ENCODE measurements at regions not wholly inside any gene's neighbourhood (a gene's known extent, or its start where the extent isn't known, plus 50 kb on each side); places are given as distances from the start of the nearest gene placed in this dataset.

DNA sequence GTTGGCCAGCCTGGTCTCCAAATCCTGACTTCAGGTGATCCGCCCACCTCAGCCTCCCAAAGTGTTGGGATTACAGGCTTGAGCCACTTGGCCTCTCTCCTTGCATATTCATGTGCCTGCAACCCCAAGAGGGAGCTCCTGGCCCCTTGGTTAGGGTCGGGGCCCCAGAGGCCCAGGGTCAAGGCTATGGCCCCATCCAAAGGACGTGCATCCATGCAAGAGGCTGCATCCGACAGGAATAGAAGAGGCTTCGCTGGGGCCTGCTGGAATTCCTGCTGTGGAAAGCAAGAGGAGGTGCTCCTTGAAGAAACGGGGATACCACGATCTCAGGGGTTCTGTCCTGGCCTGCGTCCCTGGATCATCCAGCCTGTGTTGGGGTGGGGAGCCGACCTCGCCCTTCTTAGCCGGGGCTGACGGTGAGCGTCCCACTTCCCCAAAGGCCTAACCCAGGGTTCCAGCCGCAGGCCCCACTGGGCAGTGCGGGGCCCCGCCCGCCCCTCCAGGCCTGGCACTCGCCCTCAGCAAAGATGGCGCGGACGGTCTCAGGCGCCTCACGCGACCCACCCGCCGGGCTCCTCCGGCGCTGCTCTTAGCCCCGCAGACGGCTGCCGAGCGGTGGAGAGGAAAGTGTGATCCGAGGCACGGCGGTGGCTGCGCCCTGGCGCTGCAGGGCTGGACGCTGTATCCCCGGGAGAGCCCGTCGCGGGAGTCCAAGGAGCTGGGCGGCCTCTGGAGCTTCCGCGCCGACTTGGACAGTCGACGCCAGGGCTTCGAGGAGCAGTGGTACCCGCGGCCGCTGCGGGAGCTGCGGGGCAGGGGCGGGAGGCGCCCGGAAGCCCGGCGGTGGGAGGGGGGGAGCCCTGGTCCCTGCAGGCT lies 54.7 kb downstream of the ZNF727 start:
- FAIRE-seq (no peak), DNase-seq (no peak)
- 47 to 64% (median 51%) methylated on average over 44 to 59 of the region's 59 CpGs for WGBS, 3 donors
- Histone ChIP-seq H3K27ac (ENCODE audit: low read depth in 1 of 3, low read length in 2 of 3) (no peak overlapping the region), H3K9me3 (ENCODE audit: control insufficient read depth in 2 of 2, insufficient read depth in 1 of 2, low read depth in 1 of 2, low read length in 1 of 2) (peaks cover 3 to 58% of the 10 kb centered on the region in 2 donors), H3K4me1 (ENCODE audit: control insufficient read depth in 3 of 3, insufficient read depth in 2 of 3, low read depth in 1 of 3, low read length in 2 of 3) (no peaks in the 10 kb centered on the region), H3K27me3 (ENCODE audit: control insufficient read depth in 3 of 3, insufficient read depth in 3 of 3, low read length in 3 of 3) (no peaks in the 10 kb centered on the region), H3K36me3 (ENCODE audit: control insufficient read depth in 3 of 3, insufficient read depth in 2 of 3, low read depth in 1 of 3, low read length in 3 of 3) (no peaks in the 10 kb centered on the region), H3K4me3 (ENCODE audit: low read depth in 1 of 3, low read length in 3 of 3) (no peak overlapping the region)

DNA sequence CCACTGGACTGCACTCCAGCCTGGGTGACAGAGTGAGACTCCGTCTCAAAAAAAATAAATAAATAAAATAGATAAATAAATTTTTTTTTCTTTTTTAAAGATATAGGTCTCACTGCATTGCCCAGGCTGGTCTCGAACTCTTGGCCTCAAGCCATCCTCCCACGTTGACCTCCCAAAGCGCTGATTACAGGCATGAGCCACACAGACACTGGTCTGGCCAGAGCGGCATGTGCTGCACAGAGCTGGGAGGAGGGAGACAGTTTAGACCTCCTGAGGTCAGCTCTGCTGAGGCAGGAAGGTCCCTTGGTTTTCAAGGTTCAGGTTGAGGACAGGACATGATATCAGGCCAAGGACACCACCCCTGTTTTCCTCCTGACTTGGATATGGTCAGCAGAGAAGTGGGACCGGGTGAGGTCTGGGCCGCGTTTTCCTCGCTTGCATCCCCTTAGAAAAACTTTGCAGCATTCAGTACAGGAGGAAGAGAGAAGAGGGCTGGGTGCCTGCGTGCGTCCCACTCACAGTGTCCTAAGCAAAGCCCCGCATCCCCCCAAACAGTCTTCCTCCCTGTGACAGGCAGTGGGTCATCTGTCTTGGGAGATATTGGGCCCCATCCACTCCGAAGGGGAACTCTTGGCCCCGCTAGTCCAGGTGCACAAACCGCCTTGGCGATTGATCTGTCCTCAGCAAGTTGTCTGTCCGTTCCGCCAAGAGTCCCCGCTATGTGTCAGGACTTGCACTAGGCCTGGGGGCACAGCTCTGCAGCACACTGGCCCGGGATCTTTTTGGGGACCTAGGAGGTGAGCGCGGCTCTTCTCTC lies 56.1 kb downstream of the ZNF727 start:
- H3K36me3 ChIP-seq (ENCODE audit: control insufficient read depth in 3 of 3, insufficient read depth in 2 of 3, low read depth in 1 of 3, low read length in 3 of 3) = no peaks in the 10 kb centered on the region
- H3K9me3 ChIP-seq (ENCODE audit: control insufficient read depth in 2 of 2, insufficient read depth in 1 of 2, low read depth in 1 of 2, low read length in 1 of 2) = peaks cover 3 to 54% of the 10 kb centered on the region in 2 donors
- H3K4me1 ChIP-seq (ENCODE audit: control insufficient read depth in 3 of 3, insufficient read depth in 2 of 3, low read depth in 1 of 3, low read length in 2 of 3) = no peaks in the 10 kb centered on the region
- FAIRE-seq (no peak), DNase-seq (no peak)
- H3K27ac ChIP-seq (ENCODE audit: low read depth in 1 of 3, low read length in 2 of 3) = no peak overlapping the region
- no peak overlapping the region for H3K4me3 ChIP-seq (ENCODE audit: low read depth in 1 of 3, low read length in 3 of 3)
- WGBS, 3 donors = 90 to 94% (median 92%) methylated on average over 22 of the region's 22 CpGs
- H3K27me3 ChIP-seq (ENCODE audit: control insufficient read depth in 3 of 3, insufficient read depth in 3 of 3, low read length in 3 of 3) = no peaks in the 10 kb centered on the region

DNA sequence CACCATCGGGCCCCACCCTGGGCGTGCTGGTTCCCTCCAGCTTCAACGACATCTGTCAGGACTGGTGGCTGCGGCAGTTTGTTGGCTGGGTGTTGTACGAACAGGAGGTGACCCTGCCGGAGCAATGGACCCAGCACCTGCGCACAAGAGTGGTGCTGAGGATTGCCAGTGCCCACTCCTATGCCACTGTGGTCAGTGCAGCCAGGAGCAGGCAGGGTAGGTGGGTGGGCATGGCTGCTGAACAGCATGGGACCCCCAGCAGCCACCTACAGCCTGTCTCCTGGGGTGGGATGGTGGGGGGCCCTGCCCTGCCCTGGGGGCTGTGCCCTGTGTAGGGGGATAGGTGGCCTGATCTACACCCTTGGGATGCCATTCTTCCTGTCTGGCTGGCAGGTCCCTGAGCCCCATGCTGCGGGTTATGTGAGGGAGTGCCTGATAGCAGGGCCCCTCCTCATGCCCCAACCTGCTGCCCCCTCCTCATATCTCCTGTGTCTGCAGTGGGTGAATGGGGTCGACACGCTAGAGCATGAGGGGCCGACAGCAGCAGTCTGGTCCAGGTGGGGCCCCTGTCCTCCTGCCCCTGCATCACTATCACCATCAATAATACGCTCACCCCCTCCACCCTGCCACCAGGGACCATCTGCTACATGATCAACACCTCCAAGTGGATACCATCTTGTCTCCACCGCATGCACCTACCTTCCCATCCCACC lies 56.9 kb downstream of the ZNF727 start:
- Histone ChIP-seq H3K9me3 (ENCODE audit: control insufficient read depth in 2 of 2, insufficient read depth in 1 of 2, low read depth in 1 of 2, low read length in 1 of 2) (peaks cover 3 to 48% of the 10 kb centered on the region in 2 donors), H3K36me3 (ENCODE audit: control insufficient read depth in 3 of 3, insufficient read depth in 2 of 3, low read depth in 1 of 3, low read length in 3 of 3) (no peaks in the 10 kb centered on the region), H3K27ac (ENCODE audit: low read depth in 1 of 3, low read length in 2 of 3) (no peak overlapping the region), H3K27me3 (ENCODE audit: control insufficient read depth in 3 of 3, insufficient read depth in 3 of 3, low read length in 3 of 3) (no peaks in the 10 kb centered on the region), H3K4me3 (ENCODE audit: low read depth in 1 of 3, low read length in 3 of 3) (no peak overlapping the region), H3K4me1 (ENCODE audit: control insufficient read depth in 3 of 3, insufficient read depth in 2 of 3, low read depth in 1 of 3, low read length in 2 of 3) (no peaks in the 10 kb centered on the region)
- no peak for FAIRE-seq
- 82 to 85% (median 85%) methylated on average over 13 of the region's 13 CpGs for WGBS, 3 donors
- no peak for DNase-seq

DNA sequence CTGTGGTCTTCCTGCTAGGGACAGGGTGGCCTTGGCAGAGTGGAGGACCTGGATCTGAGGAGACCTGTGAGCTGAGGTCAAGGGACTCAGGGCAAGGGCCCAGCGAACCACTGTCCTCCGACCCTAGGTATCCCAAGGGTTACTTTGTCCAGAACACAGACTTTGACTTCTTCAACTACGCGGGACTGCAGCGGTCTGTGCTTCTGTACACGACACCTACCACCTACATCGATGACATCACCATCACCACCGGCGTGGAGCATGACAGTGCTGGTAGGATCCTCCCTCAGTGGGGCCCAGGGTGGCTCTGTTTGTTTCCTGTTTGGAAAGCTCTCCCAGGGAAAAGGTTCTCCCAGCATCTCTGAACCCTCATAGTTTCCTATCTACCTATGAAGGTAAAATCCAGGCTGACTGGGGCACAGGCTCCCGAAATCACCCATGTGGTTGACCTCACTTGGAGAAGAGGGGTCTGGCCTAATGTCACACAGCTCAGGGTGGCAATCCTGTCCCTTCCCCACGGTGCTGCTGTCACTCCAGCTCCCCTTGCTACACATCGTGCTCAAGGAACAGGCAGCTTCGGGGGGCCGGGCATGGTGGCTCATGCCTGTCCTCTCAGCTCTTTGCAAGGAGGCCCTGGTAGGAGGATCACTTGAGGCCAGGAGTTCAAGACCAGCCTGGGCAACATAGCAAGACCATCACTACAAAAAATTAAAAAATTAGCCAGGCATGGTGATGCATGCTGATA lies 57.6 kb downstream of the ZNF727 start:
- Histone ChIP-seq H3K4me3 (ENCODE audit: low read depth in 1 of 3, low read length in 3 of 3) (no peak overlapping the region), H3K36me3 (ENCODE audit: control insufficient read depth in 3 of 3, insufficient read depth in 2 of 3, low read depth in 1 of 3, low read length in 3 of 3) (no peaks in the 10 kb centered on the region), H3K27me3 (ENCODE audit: control insufficient read depth in 3 of 3, insufficient read depth in 3 of 3, low read length in 3 of 3) (no peaks in the 10 kb centered on the region), H3K9me3 (ENCODE audit: control insufficient read depth in 2 of 2, insufficient read depth in 1 of 2, low read depth in 1 of 2, low read length in 1 of 2) (peaks cover 3 to 48% of the 10 kb centered on the region in 2 donors), H3K27ac (ENCODE audit: low read depth in 1 of 3, low read length in 2 of 3) (no peak overlapping the region), H3K4me1 (ENCODE audit: control insufficient read depth in 3 of 3, insufficient read depth in 2 of 3, low read depth in 1 of 3, low read length in 2 of 3) (no peaks in the 10 kb centered on the region)
- 76 to 78% (median 76%) methylated on average over 14 of the region's 14 CpGs for WGBS, 3 donors
- FAIRE-seq = no peak
- no peak for DNase-seq

- no peaks in the 10 kb centered on the region for H3K36me3 ChIP-seq (ENCODE audit: control insufficient read depth in 3 of 3, insufficient read depth in 2 of 3, low read depth in 1 of 3, low read length in 3 of 3)
- FAIRE-seq (no peak), DNase-seq (no peak)
- H3K4me3 ChIP-seq (ENCODE audit: low read depth in 1 of 3, low read length in 3 of 3) = no peak overlapping the region
- peaks cover 5 to 53% of the 10 kb centered on the region in 2 donors for H3K9me3 ChIP-seq (ENCODE audit: control insufficient read depth in 2 of 2, insufficient read depth in 1 of 2, low read depth in 1 of 2, low read length in 1 of 2)
- no peaks in the 10 kb centered on the region for H3K27me3 ChIP-seq (ENCODE audit: control insufficient read depth in 3 of 3, insufficient read depth in 3 of 3, low read length in 3 of 3)
- H3K27ac ChIP-seq (ENCODE audit: low read depth in 1 of 3, low read length in 2 of 3) = no peak overlapping the region
- 84 to 88% (median 84%) methylated on average over 14 of the region's 14 CpGs for WGBS, 3 donors
- no peaks in the 10 kb centered on the region for H3K4me1 ChIP-seq (ENCODE audit: control insufficient read depth in 3 of 3, insufficient read depth in 2 of 3, low read depth in 1 of 3, low read length in 2 of 3)
These were observed 68.7 kb downstream of the ZNF727 start for GRCh38 chr7:64113981-64114380.

GRCh38 chr7:64114791-64115190 lies 69.6 kb downstream of the ZNF727 start:
- DNase-seq = no peak
- Histone ChIP-seq H3K27me3 (ENCODE audit: control insufficient read depth in 3 of 3, insufficient read depth in 3 of 3, low read length in 3 of 3) (no peaks in the 10 kb centered on the region), H3K4me1 (ENCODE audit: control insufficient read depth in 3 of 3, insufficient read depth in 2 of 3, low read depth in 1 of 3, low read length in 2 of 3) (no peaks in the 10 kb centered on the region), H3K27ac (ENCODE audit: low read depth in 1 of 3, low read length in 2 of 3) (no peak overlapping the region), H3K4me3 (ENCODE audit: low read depth in 1 of 3, low read length in 3 of 3) (no peak overlapping the region), H3K36me3 (ENCODE audit: control insufficient read depth in 3 of 3, insufficient read depth in 2 of 3, low read depth in 1 of 3, low read length in 3 of 3) (no peaks in the 10 kb centered on the region), H3K9me3 (ENCODE audit: control insufficient read depth in 2 of 2, insufficient read depth in 1 of 2, low read depth in 1 of 2, low read length in 1 of 2) (peaks cover 5 to 58% of the 10 kb centered on the region in 2 donors)
- WGBS, 3 donors = 91 to 97% (median 93%) methylated on average over 9 of the region's 9 CpGs
- FAIRE-seq = no peak

DNA sequence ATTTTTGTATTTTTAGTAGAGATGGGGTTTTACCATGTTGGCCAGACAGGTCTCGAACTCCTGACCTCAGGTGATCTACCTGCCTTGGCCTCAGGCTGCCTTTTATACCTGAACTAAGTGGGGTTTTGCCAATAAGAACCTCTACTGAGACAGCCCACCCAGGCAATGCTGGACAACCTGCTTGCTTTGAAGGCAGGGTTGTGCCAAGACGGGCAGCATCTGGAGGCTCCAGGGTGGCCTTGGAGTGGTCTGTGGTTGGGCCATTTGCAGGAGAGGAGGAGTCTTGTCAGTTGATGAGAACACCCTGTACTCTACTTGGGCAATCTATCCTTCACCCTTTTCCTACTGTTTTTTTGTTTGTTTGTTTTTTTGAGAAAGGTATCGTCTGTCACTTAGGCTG lies 75.3 kb upstream of the ZNF735 start:
- 60 to 69% (median 63%) methylated on average over 3 of the region's 3 CpGs for WGBS, 3 donors
- H3K4me1 ChIP-seq (ENCODE audit: control insufficient read depth in 3 of 3, insufficient read depth in 2 of 3, low read depth in 1 of 3, low read length in 2 of 3) = no peaks in the 10 kb centered on the region
- no peak for FAIRE-seq
- H3K27ac ChIP-seq (ENCODE audit: low read depth in 1 of 3, low read length in 2 of 3) = no peak overlapping the region
- H3K4me3 ChIP-seq (ENCODE audit: low read depth in 1 of 3, low read length in 3 of 3) = no peak overlapping the region
- H3K36me3 ChIP-seq (ENCODE audit: control insufficient read depth in 3 of 3, insufficient read depth in 2 of 3, low read depth in 1 of 3, low read length in 3 of 3) = no peaks in the 10 kb centered on the region
- no peak for DNase-seq
- H3K27me3 ChIP-seq (ENCODE audit: control insufficient read depth in 3 of 3, insufficient read depth in 3 of 3, low read length in 3 of 3) = no peaks in the 10 kb centered on the region
- H3K9me3 ChIP-seq (ENCODE audit: control insufficient read depth in 2 of 2, insufficient read depth in 1 of 2, low read depth in 1 of 2, low read length in 1 of 2) = peaks cover 4 to 51% of the 10 kb centered on the region in 2 donors

Measured in small intestine (tissue), 7 donors.